T-helper 1 cell (primary cell): ENCODE measurements at regions not wholly inside any gene's neighbourhood (a gene's known extent, or its start where the extent isn't known, plus 50 kb on each side); places are given as distances from the start of the nearest gene placed in this dataset.
A peak's percentile ranks its signal among the peaks of the same experiment; 100 is the strongest.

ENCODE experiments used
- DNase-seq, 5 donors: peaks; one replicate each; pipeline ENCODE4 v3.0.0-alpha.2; 2012 to 2020

DNA sequence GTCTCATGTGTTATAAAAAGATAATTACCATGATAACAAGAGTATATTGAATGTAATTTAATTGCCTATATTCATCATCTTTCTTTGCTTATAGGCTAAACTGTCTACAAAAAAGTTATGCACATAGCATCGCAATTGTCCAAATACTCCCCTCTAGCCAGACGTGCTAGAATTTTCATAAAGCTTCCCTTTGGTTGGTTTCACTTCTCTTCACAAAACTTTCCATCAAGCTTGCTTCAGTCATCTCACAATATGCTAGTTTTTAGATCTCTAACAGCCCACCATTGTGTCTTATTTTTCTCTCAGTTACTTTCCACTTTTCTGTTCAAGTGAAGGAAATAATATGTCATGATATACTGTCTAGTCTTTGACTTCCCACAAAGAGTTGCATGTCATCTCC is 448.3 kb upstream of the SPANXN1 start:
- DNase-seq = no peak

DNA sequence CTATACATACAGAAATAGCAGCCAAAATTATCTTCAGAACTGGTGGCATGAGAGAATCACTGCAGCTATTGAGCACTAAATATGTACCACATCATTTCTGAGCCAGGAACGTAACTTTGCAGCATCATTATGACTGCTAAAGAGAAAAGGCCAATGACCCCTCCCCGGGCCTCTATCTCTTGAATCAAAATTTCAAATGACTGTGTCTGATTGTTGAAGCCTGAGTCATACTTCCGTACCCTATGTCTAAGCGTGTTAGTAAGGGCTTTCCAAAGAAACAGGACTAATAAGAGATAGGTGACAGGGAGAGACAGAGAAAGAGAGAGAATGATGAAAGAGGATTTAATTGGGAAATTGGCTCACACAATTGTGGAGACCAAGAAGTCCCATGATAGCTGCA is 445.5 kb upstream of the SPANXN1 start:
- DNase-seq = no peak

DNA sequence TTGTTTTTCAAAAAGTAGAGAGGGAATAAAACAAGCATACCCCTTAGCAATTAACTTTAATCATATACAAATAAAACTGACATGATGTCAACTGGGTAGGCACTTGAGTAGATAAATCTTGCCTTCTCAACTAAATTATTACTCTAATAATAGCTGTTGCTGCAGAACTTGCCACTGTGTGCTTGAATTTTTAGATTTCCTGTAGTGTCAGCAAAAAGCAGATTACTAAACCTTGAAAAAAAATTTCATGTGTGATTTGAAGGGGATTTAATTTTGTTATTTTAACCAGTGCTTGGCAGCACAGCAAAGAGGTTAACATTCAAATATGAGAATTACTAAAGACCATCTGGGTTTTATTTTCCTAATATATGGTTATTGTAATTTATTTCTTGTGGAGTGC is 438.3 kb upstream of the SPANXN1 start:
- no peak for DNase-seq

DNA sequence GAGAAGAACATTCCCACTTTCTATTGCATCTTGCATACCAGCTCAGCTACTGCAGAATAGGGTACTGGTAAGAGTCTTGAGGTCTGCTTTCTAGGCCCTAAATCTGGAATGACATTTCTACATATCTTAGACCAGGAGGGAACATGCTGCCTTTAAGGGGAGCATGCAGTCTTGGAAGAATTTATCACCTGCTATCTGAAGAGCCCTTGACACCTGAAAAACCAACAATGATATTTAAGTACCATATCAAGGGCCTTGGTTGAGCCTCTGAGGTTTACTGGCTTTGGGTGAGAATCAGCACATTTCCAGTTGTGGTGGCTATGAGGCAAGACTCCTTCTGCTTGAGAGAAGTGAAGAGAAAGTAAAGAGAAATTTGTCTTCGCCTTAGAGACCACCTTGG is 436.8 kb upstream of the SPANXN1 start:
- no peak for DNase-seq

DNA sequence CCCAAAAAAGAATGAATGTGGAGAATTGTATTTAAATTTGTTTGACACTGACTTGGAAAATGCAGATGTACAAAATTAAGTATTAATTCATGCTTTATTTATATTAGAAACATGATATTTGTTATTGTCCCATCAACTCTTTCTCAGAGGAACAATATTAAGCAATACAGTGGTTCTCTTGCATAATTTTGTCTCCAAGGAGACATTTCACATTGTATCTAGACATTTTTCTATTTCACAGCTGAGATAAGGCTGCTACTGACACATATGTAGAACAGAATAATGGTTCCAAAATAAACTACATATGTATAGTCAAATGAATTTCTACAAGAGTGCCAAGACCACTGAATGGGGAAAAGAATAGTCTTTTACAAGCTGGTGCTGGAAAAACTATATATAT is 427.9 kb upstream of the SPANXN1 start:
- no peak for DNase-seq

DNA sequence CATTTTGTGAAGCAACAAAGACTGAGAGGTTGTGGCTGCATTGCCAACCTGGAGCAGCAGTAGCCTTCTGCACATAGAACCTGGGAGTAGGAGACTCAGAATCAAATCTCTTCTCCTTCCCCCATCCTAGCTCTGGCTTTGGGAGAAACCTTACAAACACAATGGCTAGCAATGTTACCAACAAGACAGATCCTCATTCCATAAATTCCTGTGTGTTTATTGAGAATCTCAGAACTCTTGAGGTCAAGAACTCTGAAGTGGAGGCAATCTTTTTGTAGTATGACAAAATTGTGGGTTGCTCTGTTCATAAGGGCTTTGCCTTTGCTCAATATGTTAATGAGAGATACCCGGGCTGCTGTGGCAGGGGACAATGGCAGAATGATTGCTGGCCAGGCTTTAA is 406.7 kb upstream of the SPANXN1 start:
- no peak for DNase-seq

DNA sequence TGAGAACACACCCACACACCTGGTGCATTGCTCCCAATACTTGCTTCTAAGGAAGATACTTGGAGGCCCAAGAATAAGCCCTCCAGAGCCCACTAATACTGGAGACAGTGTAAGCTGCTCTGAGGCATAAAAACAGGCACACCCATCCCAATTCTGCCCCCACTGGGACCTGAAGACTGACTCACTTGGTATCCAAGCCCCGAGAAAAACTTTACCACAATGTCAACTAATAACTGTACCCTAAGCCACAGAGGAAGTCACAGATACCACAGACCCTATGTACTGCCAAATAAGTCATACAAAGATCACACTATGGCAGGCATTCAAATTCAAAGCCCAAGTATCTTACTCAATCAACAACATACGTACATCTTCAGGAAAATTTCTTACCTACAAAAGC is 398.2 kb upstream of the SPANXN1 start:
- DNase-seq = peak in 1 of 5 donors; percentile 4

DNA sequence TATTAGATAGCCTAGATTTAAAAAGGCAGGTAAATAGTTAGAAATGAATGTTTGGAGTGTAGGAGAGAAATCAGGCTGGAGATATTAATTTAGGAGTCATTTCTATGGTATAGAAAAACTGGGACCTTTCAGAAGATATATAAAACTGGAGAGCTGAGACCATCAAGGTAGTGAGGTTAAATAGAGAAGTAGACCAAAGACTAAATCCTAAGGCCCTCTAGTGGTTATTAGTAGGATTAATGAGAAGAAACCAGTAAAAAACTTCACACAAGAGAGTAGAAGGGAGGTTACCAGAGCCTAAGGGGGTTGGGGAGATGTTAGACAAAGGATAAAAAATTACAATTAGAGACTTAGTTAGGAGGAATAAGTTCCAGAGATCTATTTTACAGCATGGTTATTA is 351.0 kb upstream of the SPANXN1 start:
- DNase-seq = no peak

DNA sequence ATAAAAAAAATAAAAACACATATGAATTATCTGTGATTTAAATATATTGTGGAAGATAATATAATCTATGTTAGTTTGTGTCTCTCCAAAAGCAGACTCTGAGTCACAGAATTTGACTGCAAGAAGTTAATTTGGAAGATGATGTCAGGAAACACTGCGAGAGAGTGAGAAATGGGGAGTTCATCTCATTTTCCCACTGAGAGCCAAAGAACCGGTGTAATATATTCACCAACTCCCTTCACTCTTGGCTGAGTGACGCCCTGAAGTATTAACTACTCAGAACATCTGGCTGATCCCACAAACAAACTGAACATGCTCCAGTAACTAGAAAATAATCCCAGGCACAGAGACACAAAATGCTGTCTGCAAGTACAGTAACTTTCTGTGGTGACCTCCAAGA is 345.8 kb upstream of the SPANXN1 start:
- DNase-seq = no peak

DNA sequence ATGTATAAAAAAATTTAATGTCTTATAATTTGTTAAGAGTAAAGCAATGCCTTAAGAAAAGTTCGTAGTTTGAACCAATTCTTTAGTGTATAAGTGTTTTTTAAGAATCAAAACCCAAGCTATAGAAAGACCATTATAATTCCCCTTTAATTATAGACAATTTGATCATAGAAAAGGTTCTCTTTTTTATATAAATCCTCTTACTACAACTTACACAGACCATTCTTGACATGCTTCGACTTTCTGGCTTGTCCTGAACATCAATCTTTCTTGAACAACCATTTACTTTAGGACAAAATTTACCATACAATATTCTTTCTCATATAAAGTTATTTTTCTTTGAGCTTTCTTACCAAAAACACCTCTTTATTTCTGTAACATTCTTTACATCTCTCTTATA is 330.5 kb upstream of the SPANXN1 start:
- no peak for DNase-seq

DNA sequence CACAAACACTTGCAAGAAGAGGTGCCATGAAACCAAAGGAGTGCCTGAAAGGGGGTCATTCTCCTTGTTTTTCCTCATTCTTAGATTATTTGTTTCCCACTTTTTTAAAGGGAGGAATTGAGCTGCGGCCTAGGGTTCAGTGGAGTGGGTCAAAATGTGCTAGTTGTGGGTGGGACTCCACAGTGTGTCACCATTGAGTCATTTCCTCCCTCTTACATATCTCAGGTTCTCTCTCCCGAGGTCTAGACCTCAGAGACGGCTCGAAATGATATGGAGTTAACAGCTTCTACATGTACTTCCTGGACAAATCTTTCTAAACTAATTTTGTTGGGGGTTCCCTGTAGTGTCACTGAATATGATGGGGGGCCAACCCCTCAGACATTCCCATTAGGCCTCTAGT is 328.4 kb upstream of the SPANXN1 start:
- DNase-seq = no peak

DNA sequence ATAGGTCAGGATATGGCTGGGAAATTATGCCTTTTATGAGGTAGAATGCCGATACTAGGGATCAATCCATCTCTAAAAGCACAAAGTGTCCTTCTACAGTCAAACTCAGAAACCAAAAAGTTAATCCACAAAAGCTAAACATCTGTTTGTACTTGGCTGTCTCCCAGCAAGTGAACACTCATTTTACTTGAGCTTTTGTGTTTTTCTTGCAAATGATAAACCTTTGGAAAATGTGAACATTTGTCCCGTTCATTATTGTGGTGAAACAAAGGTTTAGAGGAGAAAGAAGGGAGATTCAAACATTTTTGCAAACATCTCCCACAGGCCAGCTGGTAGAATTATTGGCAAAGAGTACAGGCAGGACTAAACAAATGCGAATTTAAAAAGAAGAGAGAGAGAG is 300.6 kb upstream of the SPANXN1 start:
- DNase-seq = no peak
